WTC11 (cell line): ENCODE measurements at regions not wholly inside any gene's neighbourhood (a gene's known extent, or its start where the extent isn't known, plus 50 kb on each side); places are given as distances from the start of the nearest gene placed in this dataset.

Source experiments
- ATAC-seq: fragments of 200-7000 bp; cut with Tn5 transposase; 2 replicates; pipeline ENCODE4 v1.10.0; 2021; ENCODE audit warnings: mild to moderate bottlenecking, moderate library complexity
- CTCF ChIA-PET: fragments of 300-600 bp; sonication (Branson Sonifier 250); formaldehyde crosslinking; loops from one replicate; lab custom pipeline; 2021; ENCODE audit warnings: antibody characterized with exemption; lab: Charles Lee
- POLR2A ChIA-PET: fragments of 350-600 bp; sonication (Branson Sonifier 250); formaldehyde crosslinking; loops from one replicate; lab custom pipeline; 2021; ENCODE audit warnings: antibody characterized with exemption; lab: Charles Lee
- DNase-seq: peaks from one replicate; pipeline ENCODE4 v3.0.0; 2021; ENCODE audit warnings: low spot score
- H3K27ac Mint-ChIP-seq: 2 replicates; pipeline ENCODE4 v1.8.0; 2021; ENCODE audit warnings: mixed read lengths
- H3K27me3 Mint-ChIP-seq: 2 replicates; pipeline ENCODE4 v1.8.0; 2021; ENCODE audit warnings: low read depth, mild to moderate bottlenecking, moderate library complexity, mixed read lengths
- H3K36me3 Mint-ChIP-seq: 2 replicates; pipeline ENCODE4 v1.8.0; 2021; ENCODE audit warnings: mixed read lengths
- H3K4me1 Mint-ChIP-seq: 2 replicates; pipeline ENCODE4 v1.8.0; 2022; ENCODE audit warnings: mixed read lengths
- H3K4me3 Mint-ChIP-seq: 2 replicates; pipeline ENCODE4 v1.8.0; 2021; ENCODE audit warnings: mild to moderate bottlenecking, moderate library complexity, mixed read lengths
- H3K9me3 Mint-ChIP-seq: 2 replicates; pipeline ENCODE4 v1.8.0; 2021; ENCODE audit warnings: mixed read lengths
- CBFB ChIP-seq: sonication (generic); formaldehyde crosslinking; IDR thresholded peaks from 2 replicates; pipeline ENCODE4 v1.8.1; 2022; ENCODE audit warnings: mild to moderate bottlenecking, low read depth, missing genetic modification reagents
- CREB1 ChIP-seq: sonication (generic); formaldehyde crosslinking; IDR thresholded peaks from 2 replicates; pipeline ENCODE4 v1.8.0; 2023; ENCODE audit warnings: mild to moderate bottlenecking, missing genetic modification reagents
- EMX1 ChIP-seq: fragments of 250-450 bp; sonication (Bioruptor Pico); IDR thresholded peaks from 2 replicates; pipeline ENCODE4 v1.8.0; 2021; ENCODE audit warnings: mild to moderate bottlenecking
- FOXJ3 ChIP-seq: sonication (generic); formaldehyde crosslinking; IDR thresholded peaks from 2 replicates; pipeline ENCODE4 v1.9.0; 2021; ENCODE audit warnings: missing genetic modification reagents, mild to moderate bottlenecking, borderline replicate concordance
- FOXK1 ChIP-seq: sonication (generic); formaldehyde crosslinking; IDR thresholded peaks from 2 replicates; pipeline ENCODE4 v1.8.0; 2022; ENCODE audit warnings: mild to moderate bottlenecking, moderate library complexity, missing genetic modification reagents
- JAZF1 ChIP-seq: fragments of 250-450 bp; sonication (Bioruptor Pico); IDR thresholded peaks from 2 replicates; pipeline ENCODE4 v1.9.0; 2021; ENCODE audit warnings: moderate library complexity, mild to moderate bottlenecking, inconsistent platforms
- NFE2L1 ChIP-seq: sonication (generic); formaldehyde crosslinking; IDR thresholded peaks from 2 replicates; pipeline ENCODE4 v1.8.1; 2023; ENCODE audit warnings: missing genetic modification reagents
- SOX15 ChIP-seq: fragments of 250-450 bp; sonication (Bioruptor Pico); IDR thresholded peaks from 2 replicates; pipeline ENCODE4 v1.9.0; 2021; ENCODE audit warnings: mild to moderate bottlenecking
- TP53 ChIP-seq: sonication (generic); formaldehyde crosslinking; IDR thresholded peaks from 2 replicates; pipeline ENCODE4 v1.8.1; 2023; ENCODE audit warnings: mild to moderate bottlenecking, missing genetic modification reagents
- ZBTB21 ChIP-seq: sonication (generic); formaldehyde crosslinking; IDR thresholded peaks from 2 replicates; pipeline ENCODE4 v1.8.1; 2023; ENCODE audit warnings: mild to moderate bottlenecking, missing genetic modification reagents, borderline replicate concordance
- ZNF416 ChIP-seq: fragments of 250-450 bp; sonication (Bioruptor Pico); IDR thresholded peaks from 2 replicates; pipeline ENCODE4 v1.9.0; 2021; ENCODE audit warnings: mild to moderate bottlenecking, inconsistent platforms
- ZNF671 ChIP-seq: fragments of 250-450 bp; sonication (Bioruptor Pico); IDR thresholded peaks from 2 replicates; pipeline ENCODE4 v1.8.0; 2021; ENCODE audit warnings: mild to moderate bottlenecking
- TF ChIP-seq, protein P1 (sequence below): sonication (generic); formaldehyde crosslinking; IDR thresholded peaks from 2 replicates; pipeline ENCODE4 v1.8.1; 2023; ENCODE audit warnings: mild to moderate bottlenecking, moderate library complexity, missing genetic modification reagents
- TF ChIP-seq, protein P2 (sequence below): sonication (generic); formaldehyde crosslinking; IDR thresholded peaks from 2 replicates; pipeline ENCODE4 v1.8.1; 2022; ENCODE audit warnings: low read depth, missing genetic modification reagents, borderline replicate concordance
- TF ChIP-seq, protein P3 (sequence below): fragments of 250-450 bp; sonication (Bioruptor Pico); IDR thresholded peaks from 2 replicates; pipeline ENCODE4 v1.8.0; 2021; ENCODE audit warnings: mild to moderate bottlenecking
- TF ChIP-seq, protein P4 (sequence below): sonication (generic); formaldehyde crosslinking; IDR thresholded peaks from 2 replicates; pipeline ENCODE4 v1.8.0; 2022; ENCODE audit warnings: mild to moderate bottlenecking, missing genetic modification reagents
- TF ChIP-seq, protein P5 (sequence below): sonication (generic); formaldehyde crosslinking; IDR thresholded peaks from 2 replicates; pipeline ENCODE4 v1.8.1; 2023; ENCODE audit warnings: mild to moderate bottlenecking, missing genetic modification reagents, borderline replicate concordance
- TF ChIP-seq, protein P6 (sequence below): sonication (generic); formaldehyde crosslinking; IDR thresholded peaks from 2 replicates; pipeline ENCODE4 v1.8.1; 2022; ENCODE audit warnings: mild to moderate bottlenecking, missing genetic modification reagents, moderate library complexity, borderline replicate concordance
- TF ChIP-seq, protein P7 (sequence below): sonication (generic); formaldehyde crosslinking; IDR thresholded peaks from 2 replicates; pipeline ENCODE4 v1.8.0; 2022; ENCODE audit warnings: mild to moderate bottlenecking, missing genetic modification reagents
- TF ChIP-seq, protein P8 (sequence below): fragments of 250-450 bp; sonication (Bioruptor Pico); conservative IDR thresholded peaks from 2 replicates; pipeline ENCODE4 v1.9.0; 2021; ENCODE audit warnings: mild to moderate bottlenecking
- TF ChIP-seq, protein P9 (sequence below): sonication (generic); formaldehyde crosslinking; IDR thresholded peaks from 2 replicates; pipeline ENCODE4 v1.8.1; 2022; ENCODE audit warnings: mild to moderate bottlenecking, moderate library complexity, missing genetic modification reagents

DNA sequence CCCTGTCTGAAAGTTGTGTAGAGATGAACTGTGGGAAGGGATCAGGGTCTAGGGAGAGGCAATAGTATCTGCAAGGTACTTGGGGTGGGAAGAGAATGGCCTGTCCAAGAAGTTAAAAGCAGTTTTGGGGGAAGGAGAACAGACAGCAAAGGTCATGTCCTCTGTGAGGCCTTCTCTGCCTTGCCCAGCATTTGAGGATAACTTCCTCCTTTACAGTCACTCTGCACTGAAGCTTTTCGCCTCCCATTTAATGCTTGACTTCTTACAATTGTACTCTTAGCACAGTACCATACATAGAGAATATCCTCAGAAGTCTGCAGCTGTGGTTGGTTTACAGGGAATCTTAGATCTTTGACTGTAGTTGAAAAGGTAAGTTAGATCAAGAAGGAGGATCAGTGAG is 121.8 kb upstream of the AP1S2 start:
- ATAC-seq: no peak
- H3K36me3 Mint-ChIP-seq: no peaks in the 10 kb centered on the region
- no peaks in the 10 kb centered on the region; the same call in 1 of the 2 replicates for H3K27me3 Mint-ChIP-seq
- H3K4me3 Mint-ChIP-seq: no peak overlapping the region
- peaks cover 30% of the 10 kb centered on the region for H3K4me1 Mint-ChIP-seq
- H3K9me3 Mint-ChIP-seq: no peaks in the 10 kb centered on the region
- no peak overlapping the region for H3K27ac Mint-ChIP-seq
- DNase-seq: no peak
- CTCF ChIA-PET: interaction anchor here (1.0 kb wide), 1 partner anchor 146 kb away, joined by 5 read pairs; the partner anchor contains the start of gene GRPR
- POLR2A ChIA-PET: no interaction called here
- TF ChIP-seq, protein P1, sequence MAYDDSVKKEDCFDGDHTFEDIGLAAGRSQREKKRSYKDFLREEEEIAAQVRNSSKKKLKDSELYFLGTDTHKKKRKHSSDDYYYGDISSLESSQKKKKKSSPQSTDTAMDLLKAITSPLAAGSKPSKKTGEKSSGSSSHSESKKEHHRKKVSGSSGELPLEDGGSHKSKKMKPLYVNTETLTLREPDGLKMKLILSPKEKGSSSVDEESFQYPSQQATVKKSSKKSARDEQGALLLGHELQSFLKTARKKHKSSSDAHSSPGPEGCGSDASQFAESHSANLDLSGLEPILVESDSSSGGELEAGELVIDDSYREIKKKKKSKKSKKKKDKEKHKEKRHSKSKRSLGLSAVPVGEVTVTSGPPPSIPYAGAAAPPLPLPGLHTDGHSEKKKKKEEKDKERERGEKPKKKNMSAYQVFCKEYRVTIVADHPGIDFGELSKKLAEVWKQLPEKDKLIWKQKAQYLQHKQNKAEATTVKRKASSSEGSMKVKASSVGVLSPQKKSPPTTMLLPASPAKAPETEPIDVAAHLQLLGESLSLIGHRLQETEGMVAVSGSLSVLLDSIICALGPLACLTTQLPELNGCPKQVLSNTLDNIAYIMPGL (CRISPR knock-in tag): no peak
- TF ChIP-seq JAZF1 (CRISPR knock-in tag): no peak
- TF ChIP-seq, protein P2, sequence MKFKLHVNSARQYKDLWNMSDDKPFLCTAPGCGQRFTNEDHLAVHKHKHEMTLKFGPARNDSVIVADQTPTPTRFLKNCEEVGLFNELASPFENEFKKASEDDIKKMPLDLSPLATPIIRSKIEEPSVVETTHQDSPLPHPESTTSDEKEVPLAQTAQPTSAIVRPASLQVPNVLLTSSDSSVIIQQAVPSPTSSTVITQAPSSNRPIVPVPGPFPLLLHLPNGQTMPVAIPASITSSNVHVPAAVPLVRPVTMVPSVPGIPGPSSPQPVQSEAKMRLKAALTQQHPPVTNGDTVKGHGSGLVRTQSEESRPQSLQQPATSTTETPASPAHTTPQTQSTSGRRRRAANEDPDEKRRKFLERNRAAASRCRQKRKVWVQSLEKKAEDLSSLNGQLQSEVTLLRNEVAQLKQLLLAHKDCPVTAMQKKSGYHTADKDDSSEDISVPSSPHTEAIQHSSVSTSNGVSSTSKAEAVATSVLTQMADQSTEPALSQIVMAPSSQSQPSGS (CRISPR knock-in tag): no peak
- TF ChIP-seq CBFB: no peak
- TF ChIP-seq, protein P3, sequence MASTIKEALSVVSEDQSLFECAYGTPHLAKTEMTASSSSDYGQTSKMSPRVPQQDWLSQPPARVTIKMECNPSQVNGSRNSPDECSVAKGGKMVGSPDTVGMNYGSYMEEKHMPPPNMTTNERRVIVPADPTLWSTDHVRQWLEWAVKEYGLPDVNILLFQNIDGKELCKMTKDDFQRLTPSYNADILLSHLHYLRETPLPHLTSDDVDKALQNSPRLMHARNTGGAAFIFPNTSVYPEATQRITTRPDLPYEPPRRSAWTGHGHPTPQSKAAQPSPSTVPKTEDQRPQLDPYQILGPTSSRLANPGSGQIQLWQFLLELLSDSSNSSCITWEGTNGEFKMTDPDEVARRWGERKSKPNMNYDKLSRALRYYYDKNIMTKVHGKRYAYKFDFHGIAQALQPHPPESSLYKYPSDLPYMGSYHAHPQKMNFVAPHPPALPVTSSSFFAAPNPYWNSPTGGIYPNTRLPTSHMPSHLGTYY (CRISPR knock-in tag): no peak
- TF ChIP-seq EMX1 (CRISPR knock-in tag): no peak
- TF ChIP-seq, protein P4, sequence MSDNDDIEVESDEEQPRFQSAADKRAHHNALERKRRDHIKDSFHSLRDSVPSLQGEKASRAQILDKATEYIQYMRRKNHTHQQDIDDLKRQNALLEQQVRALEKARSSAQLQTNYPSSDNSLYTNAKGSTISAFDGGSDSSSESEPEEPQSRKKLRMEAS (CRISPR knock-in tag): no peak
- TF ChIP-seq, protein P5, sequence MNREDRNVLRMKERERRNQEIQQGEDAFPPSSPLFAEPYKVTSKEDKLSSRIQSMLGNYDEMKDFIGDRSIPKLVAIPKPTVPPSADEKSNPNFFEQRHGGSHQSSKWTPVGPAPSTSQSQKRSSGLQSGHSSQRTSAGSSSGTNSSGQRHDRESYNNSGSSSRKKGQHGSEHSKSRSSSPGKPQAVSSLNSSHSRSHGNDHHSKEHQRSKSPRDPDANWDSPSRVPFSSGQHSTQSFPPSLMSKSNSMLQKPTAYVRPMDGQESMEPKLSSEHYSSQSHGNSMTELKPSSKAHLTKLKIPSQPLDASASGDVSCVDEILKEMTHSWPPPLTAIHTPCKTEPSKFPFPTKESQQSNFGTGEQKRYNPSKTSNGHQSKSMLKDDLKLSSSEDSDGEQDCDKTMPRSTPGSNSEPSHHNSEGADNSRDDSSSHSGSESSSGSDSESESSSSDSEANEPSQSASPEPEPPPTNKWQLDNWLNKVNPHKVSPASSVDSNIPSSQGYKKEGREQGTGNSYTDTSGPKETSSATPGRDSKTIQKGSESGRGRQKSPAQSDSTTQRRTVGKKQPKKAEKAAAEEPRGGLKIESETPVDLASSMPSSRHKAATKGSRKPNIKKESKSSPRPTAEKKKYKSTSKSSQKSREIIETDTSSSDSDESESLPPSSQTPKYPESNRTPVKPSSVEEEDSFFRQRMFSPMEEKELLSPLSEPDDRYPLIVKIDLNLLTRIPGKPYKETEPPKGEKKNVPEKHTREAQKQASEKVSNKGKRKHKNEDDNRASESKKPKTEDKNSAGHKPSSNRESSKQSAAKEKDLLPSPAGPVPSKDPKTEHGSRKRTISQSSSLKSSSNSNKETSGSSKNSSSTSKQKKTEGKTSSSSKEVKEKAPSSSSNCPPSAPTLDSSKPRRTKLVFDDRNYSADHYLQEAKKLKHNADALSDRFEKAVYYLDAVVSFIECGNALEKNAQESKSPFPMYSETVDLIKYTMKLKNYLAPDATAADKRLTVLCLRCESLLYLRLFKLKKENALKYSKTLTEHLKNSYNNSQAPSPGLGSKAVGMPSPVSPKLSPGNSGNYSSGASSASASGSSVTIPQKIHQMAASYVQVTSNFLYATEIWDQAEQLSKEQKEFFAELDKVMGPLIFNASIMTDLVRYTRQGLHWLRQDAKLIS: no peak
- no peak for TF ChIP-seq SOX15 (CRISPR knock-in tag)
- no peak for TF ChIP-seq ZNF416 (CRISPR knock-in tag)

DNA sequence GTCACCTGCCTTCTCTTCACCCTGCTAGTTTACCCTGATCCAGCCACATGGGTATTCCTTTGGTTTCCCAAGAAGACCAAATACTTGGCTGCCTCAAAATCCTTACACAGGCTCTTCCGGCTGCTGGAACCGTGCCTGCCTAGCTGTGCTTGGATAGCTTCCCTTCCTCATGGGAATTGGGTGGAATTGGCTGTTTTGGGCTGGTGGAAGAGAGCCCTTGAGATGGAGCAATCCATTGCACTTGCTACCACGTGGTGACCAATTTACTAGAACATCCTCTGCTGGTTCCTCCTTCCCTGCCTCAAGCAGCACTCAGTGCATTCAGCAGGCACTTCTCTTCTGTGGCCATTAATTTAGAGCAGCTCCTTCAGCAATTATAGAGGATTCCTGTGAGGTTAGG is 119.3 kb upstream of the AP1S2 start:
- Mint-ChIP-seq H3K27ac (no peak overlapping the region), H3K4me1 (peaks cover 35% of the 10 kb centered on the region), H3K27me3 (no peaks in the 10 kb centered on the region; the same call in 1 of the 2 replicates), H3K36me3 (no peaks in the 10 kb centered on the region), H3K4me3 (no peak overlapping the region), H3K9me3 (no peaks in the 10 kb centered on the region)
- POLR2A ChIA-PET: no interaction called here
- CTCF ChIA-PET: no interaction called here
- DNase-seq (no peak), ATAC-seq (no peak)
- TF ChIP-seq CBFB (no peak), ZBTB21 (no peak), ZNF671 (CRISPR knock-in tag) (no peak), TP53 (CRISPR knock-in tag) (no peak), CREB1 (CRISPR knock-in tag) (no peak), FOXK1 (no peak), SOX15 (CRISPR knock-in tag) (no peak), FOXJ3 (CRISPR knock-in tag) (no peak), NFE2L1 (no peak)
- TF ChIP-seq, protein P6, sequence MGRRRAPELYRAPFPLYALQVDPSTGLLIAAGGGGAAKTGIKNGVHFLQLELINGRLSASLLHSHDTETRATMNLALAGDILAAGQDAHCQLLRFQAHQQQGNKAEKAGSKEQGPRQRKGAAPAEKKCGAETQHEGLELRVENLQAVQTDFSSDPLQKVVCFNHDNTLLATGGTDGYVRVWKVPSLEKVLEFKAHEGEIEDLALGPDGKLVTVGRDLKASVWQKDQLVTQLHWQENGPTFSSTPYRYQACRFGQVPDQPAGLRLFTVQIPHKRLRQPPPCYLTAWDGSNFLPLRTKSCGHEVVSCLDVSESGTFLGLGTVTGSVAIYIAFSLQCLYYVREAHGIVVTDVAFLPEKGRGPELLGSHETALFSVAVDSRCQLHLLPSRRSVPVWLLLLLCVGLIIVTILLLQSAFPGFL (CRISPR knock-in tag): no peak
- TF ChIP-seq, protein P7, sequence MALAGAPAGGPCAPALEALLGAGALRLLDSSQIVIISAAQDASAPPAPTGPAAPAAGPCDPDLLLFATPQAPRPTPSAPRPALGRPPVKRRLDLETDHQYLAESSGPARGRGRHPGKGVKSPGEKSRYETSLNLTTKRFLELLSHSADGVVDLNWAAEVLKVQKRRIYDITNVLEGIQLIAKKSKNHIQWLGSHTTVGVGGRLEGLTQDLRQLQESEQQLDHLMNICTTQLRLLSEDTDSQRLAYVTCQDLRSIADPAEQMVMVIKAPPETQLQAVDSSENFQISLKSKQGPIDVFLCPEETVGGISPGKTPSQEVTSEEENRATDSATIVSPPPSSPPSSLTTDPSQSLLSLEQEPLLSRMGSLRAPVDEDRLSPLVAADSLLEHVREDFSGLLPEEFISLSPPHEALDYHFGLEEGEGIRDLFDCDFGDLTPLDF (CRISPR knock-in tag): no peak
- TF ChIP-seq, protein P8, sequence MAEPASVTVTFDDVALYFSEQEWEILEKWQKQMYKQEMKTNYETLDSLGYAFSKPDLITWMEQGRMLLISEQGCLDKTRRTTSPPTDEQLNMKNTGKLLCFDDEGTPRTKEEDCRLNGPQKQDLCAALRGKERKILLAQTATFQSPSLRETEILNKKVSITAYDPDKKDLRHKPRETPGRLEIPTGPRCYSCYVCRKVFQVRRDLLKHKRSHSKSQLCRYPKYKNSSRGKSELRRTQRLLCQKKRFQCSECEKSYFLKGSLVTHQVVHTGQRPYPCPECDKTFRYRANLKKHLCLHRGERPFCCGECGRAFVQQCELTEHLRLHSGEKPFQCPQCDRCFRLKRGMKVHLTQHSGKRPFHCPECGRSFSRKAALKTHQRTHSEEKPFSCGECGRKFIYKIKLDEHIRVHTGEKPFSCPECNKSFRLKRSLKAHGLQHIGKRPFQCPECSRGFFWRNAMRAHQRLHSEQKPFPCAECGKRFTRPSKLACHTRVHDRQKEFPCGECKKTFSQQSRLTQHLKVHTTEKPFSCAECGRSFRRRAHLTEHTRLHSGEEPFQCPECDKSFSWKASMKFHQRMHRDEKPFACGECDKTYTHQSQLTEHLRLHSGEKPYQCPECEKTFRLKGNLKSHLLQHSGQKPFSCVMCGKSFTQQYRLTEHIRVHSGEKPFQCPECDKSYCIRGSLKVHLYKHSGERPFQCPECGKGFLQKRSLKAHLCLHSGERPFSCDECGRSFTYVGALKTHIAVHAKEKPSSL (CRISPR knock-in tag): no peak
- TF ChIP-seq, protein P9, sequence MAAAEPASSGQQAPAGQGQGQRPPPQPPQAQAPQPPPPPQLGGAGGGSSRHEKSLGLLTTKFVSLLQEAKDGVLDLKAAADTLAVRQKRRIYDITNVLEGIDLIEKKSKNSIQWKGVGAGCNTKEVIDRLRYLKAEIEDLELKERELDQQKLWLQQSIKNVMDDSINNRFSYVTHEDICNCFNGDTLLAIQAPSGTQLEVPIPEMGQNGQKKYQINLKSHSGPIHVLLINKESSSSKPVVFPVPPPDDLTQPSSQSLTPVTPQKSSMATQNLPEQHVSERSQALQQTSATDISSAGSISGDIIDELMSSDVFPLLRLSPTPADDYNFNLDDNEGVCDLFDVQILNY (CRISPR knock-in tag): no peak
